A673 (cell line): ENCODE measurements at regions not wholly inside any gene's neighbourhood (a gene's known extent, or its start where the extent isn't known, plus 50 kb on each side); places are given as distances from the start of the nearest gene placed in this dataset.

ENCODE experiments used
- BruUV-seq: library from RNA; stranded (reverse); fragments of 400-500 nt; replicated peaks from 2 replicates; lab custom pipeline; 2021; lab: Mats Ljungman, UMichigan
- CTCF ChIA-PET: fragments of 300-600 bp; sonication (Branson Sonifier 250); formaldehyde crosslinking; loops from one replicate; lab custom pipeline; 2022; ENCODE audit warnings: antibody characterized with exemption; lab: Charles Lee
- POLR2A ChIA-PET: fragments of 300-600 bp; sonication (Branson Sonifier 250); formaldehyde crosslinking; loops from one replicate; lab custom pipeline; 2022; ENCODE audit warnings: antibody characterized with exemption; ENCODE audit not compliant: low non-redundant PET; lab: Charles Lee
- DNase-seq: peaks from one replicate; pipeline ENCODE4 v3.0.0-alpha.2; 2015; ENCODE audit warnings: low spot score
- H3K27ac ChIP-seq: fragments of 200-600 bp; sonication (generic); 2 replicates; pipeline ENCODE4 v1.5.1; 2016; ENCODE audit warnings: mixed run types, low read depth, mild to moderate bottlenecking, mixed read lengths, antibody characterized with exemption, low read length; ENCODE audit not compliant: poor library complexity, severe bottlenecking
- H3K27me3 ChIP-seq: fragments of 200-600 bp; sonication (generic); replicated peaks from 2 replicates; pipeline ENCODE4 v1.6.1; 2017; ENCODE audit warnings: mixed run types, low read depth, mild to moderate bottlenecking, mixed read lengths, antibody characterized with exemption, low read length; ENCODE audit not compliant: insufficient read depth, poor library complexity
- H3K36me3 ChIP-seq: fragments of 200-600 bp; sonication (generic); 2 replicates; pipeline ENCODE4 v1.6.1; 2016; ENCODE audit warnings: mixed run types, mild to moderate bottlenecking, mixed read lengths, antibody characterized with exemption, low read length; ENCODE audit not compliant: insufficient read depth, poor library complexity, severe bottlenecking
- H3K4me1 ChIP-seq: fragments of 200-600 bp; sonication (generic); 2 replicates; pipeline ENCODE4 v1.6.1; 2017; ENCODE audit warnings: mixed run types, mild to moderate bottlenecking, mixed read lengths, antibody characterized with exemption, low read length; ENCODE audit not compliant: insufficient read depth, poor library complexity, severe bottlenecking
- H3K4me3 ChIP-seq: fragments of 200-600 bp; sonication (generic); 2 replicates; pipeline ENCODE4 v1.5.1; 2016; ENCODE audit warnings: low read depth, mixed run types, mild to moderate bottlenecking, mixed read lengths, low read length; ENCODE audit not compliant: poor library complexity, severe bottlenecking
- H3K9me3 ChIP-seq: fragments of 200-600 bp; sonication (generic); 2 replicates; pipeline ENCODE4 v1.6.1; 2016; ENCODE audit warnings: mixed run types, low read depth, mild to moderate bottlenecking, mixed read lengths, antibody characterized with exemption, low read length; ENCODE audit not compliant: poor library complexity, severe bottlenecking
- EZH2 ChIP-seq: fragments of 200-600 bp; sonication (generic); IDR thresholded peaks from 2 replicates; pipeline ENCODE4 v1.6.1; 2017; ENCODE audit warnings: borderline replicate concordance, low read depth, mild to moderate bottlenecking, mixed read lengths, antibody characterized with exemption, low read length; ENCODE audit not compliant: poor library complexity, severe bottlenecking
- intact Hi-C: fragments of 100-400 bp; cut with micrococcal nuclease; formaldehyde crosslinking; loops from one replicate; pipeline ENCODE4 v1.10.0; 2022; ENCODE audit not compliant: unreplicated experiment
- TF ChIP-seq, protein P1 (sequence below): fragments of 300-800, 200-600 bp; sonication (generic); conservative IDR thresholded peaks from 2 replicates; pipeline ENCODE4 v1.5.1; 2017; ENCODE audit warnings: low read depth, mild to moderate bottlenecking, antibody characterized with exemption, low read length, moderate library complexity, mixed read lengths

DNA sequence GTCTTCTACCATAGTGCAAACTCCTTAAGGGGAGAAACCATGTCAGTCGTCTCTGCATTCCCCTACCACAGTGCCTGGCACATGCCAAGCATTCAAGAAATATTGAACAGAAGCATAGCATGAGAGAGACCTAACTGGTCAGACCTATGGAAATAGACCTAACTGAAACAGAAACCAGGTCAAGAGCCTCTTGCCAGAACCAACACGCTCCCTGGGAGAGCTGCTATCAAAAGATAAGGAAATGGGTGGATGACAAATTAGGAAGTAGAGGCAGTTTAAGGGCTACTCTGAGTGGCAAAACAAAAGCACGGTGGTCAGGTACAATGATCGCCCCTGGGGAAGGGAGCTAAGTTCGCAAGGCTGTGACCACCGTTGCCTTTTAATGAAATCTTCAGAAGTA lies 66.0 kb upstream of the SMIM15 start:
- no peaks in the 10 kb centered on the region for H3K9me3 ChIP-seq
- no peak overlapping the region for H3K27ac ChIP-seq
- H3K4me1 ChIP-seq: no peaks in the 10 kb centered on the region
- H3K27me3 ChIP-seq: no peaks in the 10 kb centered on the region
- TF ChIP-seq, protein P1, sequence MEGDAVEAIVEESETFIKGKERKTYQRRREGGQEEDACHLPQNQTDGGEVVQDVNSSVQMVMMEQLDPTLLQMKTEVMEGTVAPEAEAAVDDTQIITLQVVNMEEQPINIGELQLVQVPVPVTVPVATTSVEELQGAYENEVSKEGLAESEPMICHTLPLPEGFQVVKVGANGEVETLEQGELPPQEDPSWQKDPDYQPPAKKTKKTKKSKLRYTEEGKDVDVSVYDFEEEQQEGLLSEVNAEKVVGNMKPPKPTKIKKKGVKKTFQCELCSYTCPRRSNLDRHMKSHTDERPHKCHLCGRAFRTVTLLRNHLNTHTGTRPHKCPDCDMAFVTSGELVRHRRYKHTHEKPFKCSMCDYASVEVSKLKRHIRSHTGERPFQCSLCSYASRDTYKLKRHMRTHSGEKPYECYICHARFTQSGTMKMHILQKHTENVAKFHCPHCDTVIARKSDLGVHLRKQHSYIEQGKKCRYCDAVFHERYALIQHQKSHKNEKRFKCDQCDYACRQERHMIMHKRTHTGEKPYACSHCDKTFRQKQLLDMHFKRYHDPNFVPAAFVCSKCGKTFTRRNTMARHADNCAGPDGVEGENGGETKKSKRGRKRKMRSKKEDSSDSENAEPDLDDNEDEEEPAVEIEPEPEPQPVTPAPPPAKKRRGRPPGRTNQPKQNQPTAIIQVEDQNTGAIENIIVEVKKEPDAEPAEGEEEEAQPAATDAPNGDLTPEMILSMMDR: no peak
- no peak for TF ChIP-seq EZH2
- no peaks in the 10 kb centered on the region for H3K36me3 ChIP-seq
- ChIA-PET CTCF (no interaction called here), POLR2A (no interaction called here)
- no TSS peak for BruUV-seq
- intact Hi-C loops: no loop called here
- no peak for DNase-seq
- H3K4me3 ChIP-seq: no peak overlapping the region

DNA sequence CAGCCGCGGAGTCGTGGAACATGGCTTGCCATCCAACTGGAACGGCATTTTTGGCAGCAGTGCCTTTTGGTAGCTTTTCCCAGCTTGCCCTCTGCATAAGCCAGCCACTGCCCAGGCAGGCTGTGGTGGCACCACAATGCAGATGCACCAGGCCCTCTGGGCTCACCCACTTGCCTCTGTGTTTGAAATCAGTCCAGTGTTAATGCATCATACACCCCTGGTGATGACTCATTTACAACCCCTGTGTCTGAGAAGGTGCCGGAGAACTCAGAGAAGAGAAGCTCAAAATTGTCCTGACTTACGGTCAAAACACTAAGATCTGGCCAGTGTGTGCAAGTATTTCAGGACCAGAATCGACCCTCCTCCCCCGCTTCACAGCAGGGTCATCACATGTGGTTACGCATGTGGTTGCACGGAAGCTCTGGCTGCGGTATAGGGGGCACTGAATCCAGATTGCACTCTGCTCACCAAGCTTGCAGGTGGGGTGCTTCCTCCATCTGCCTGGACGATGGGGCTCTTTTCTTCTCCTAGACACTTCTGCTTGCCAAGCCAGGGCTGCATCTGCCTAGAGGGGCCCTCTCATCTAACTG lies 66.5 kb upstream of the SMIM15 start:
- intact Hi-C loops: no loop called here
- Histone ChIP-seq H3K4me3 (no peak overlapping the region), H3K36me3 (no peaks in the 10 kb centered on the region), H3K27ac (no peak overlapping the region), H3K9me3 (no peaks in the 10 kb centered on the region), H3K4me1 (no peaks in the 10 kb centered on the region), H3K27me3 (no peaks in the 10 kb centered on the region)
- no TSS peak for BruUV-seq
- CTCF ChIA-PET: no interaction called here
- peak; percentile 3 for DNase-seq
- TF ChIP-seq, protein P1: no peak
- TF ChIP-seq EZH2: no peak
- POLR2A ChIA-PET: no interaction called here

DNA sequence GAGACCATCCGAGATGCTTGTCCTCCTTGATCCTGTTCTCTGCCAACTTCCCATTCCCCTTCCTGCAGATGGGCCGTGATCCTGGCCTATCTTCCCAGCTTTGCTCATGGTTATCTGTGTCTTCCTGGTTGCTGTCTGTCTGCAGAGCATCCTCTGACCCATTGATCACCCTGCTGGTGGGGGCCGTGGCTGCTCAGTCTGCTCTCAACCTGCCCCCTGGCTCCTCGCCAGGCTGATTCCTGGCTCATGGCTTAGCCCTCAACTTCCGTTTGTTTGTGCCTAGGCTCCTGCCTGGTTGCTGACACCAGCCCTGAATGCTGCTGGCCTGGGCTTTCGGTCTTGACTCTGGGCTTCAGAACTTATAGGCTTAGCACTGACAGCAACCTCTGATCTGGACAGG lies 67.1 kb upstream of the SMIM15 start:
- no TSS peak for BruUV-seq

More for the DNA sequence above, 67.1 kb upstream of the SMIM15 start:
- Histone ChIP-seq H3K36me3 (no peaks in the 10 kb centered on the region), H3K27ac (no peak overlapping the region), H3K4me3 (no peak overlapping the region), H3K9me3 (no peaks in the 10 kb centered on the region), H3K4me1 (no peaks in the 10 kb centered on the region), H3K27me3 (no peaks in the 10 kb centered on the region)
- no peak for DNase-seq
- ChIA-PET CTCF (no interaction called here), POLR2A (no interaction called here)
- TF ChIP-seq, protein P1: no peak
- no peak for TF ChIP-seq EZH2
- intact Hi-C loops: no loop called here
